ENCODE measurements at regions not wholly inside any gene's neighbourhood (a gene's known extent, or its start where the extent isn't known, plus 50 kb on each side); places are given as distances from the start of the nearest gene placed in this dataset.

GRCh38 chr6:91691449-91691848 is 1104.6 kb upstream of the MAP3K7 start:
- no peak for TF ChIP-seq CTCF (conservative IDR thresholded peaks at IDR 0.05; ENCODE audit: low read depth, low read length)
- no peak for TF ChIP-seq EZH2phosphoT487 (IDR thresholded peaks at IDR 0.05; ENCODE audit: borderline replicate concordance, low read length)

All from PC-3 (cell line).